H9 (cell line): ENCODE measurements at regions not wholly inside any gene's neighbourhood (a gene's known extent, or its start where the extent isn't known, plus 50 kb on each side); places are given as distances from the start of the nearest gene placed in this dataset.

Source experiments
- DNase-seq: peaks from one replicate; pipeline ENCODE4 v3.0.0-alpha.2; 2017
- H2AFZ ChIP-seq: one replicate; pipeline ENCODE4 v1.6.1; 2013; ENCODE audit warnings: mild to moderate bottlenecking, low read length, control low read depth, moderate library complexity
- H2AK5ac ChIP-seq: 2 replicates; pipeline ENCODE4 v1.6.1; 2013; ENCODE audit warnings: low read length, control low read depth, mixed read lengths; ENCODE audit not compliant: insufficient read length
- H2BK120ac ChIP-seq: one replicate; pipeline ENCODE4 v1.6.1; 2013; ENCODE audit warnings: low read depth, mild to moderate bottlenecking, low read length, control low read depth, inconsistent platforms; ENCODE audit not compliant: poor library complexity, severe bottlenecking
- H2BK12ac ChIP-seq: 2 replicates; pipeline ENCODE4 v1.6.1; 2013; ENCODE audit warnings: low read length, control low read depth, mixed read lengths, low read depth; ENCODE audit not compliant: insufficient read length
- H2BK15ac ChIP-seq: 2 replicates; pipeline ENCODE4 v1.6.1; 2013; ENCODE audit warnings: low read depth, low read length, control low read depth
- H2BK20ac ChIP-seq: one replicate; pipeline ENCODE4 v1.6.1; 2013; ENCODE audit warnings: low read depth, mild to moderate bottlenecking, low read length, control low read depth, inconsistent platforms; ENCODE audit not compliant: poor library complexity, severe bottlenecking
- H2BK5ac ChIP-seq: 2 replicates; pipeline ENCODE4 v1.6.1; 2013; ENCODE audit warnings: low read length, control low read depth, mixed read lengths; ENCODE audit not compliant: insufficient read length
- H3K14ac ChIP-seq: 2 replicates; pipeline ENCODE4 v1.6.1; 2013; ENCODE audit warnings: low read length, control low read depth; ENCODE audit not compliant: insufficient read depth
- H3K18ac ChIP-seq: 2 replicates; pipeline ENCODE4 v1.6.1; 2013; ENCODE audit warnings: low read depth, mild to moderate bottlenecking, mixed read lengths, low read length, control low read depth; ENCODE audit not compliant: insufficient read length
- H3K23ac ChIP-seq: 2 replicates; pipeline ENCODE4 v1.6.1; 2013; ENCODE audit warnings: low read length, control low read depth, mixed read lengths, low read depth; ENCODE audit not compliant: insufficient read length
- H3K23me2 ChIP-seq: 2 replicates; pipeline ENCODE4 v1.6.1; 2013; ENCODE audit warnings: low read depth, mild to moderate bottlenecking, mixed read lengths, low read length, control low read depth; ENCODE audit not compliant: insufficient read length, poor library complexity, severe bottlenecking
- H3K27ac ChIP-seq: 2 replicates; pipeline ENCODE4 v1.5.1; 2013; ENCODE audit warnings: low read length, control low read depth, mixed read lengths, low read depth; ENCODE audit not compliant: insufficient read length
- H3K27me3 ChIP-seq: 2 replicates; pipeline ENCODE4 v1.6.1; 2013; ENCODE audit warnings: low read length, control low read depth, inconsistent platforms; ENCODE audit not compliant: insufficient read depth
- H3K4ac ChIP-seq: 2 replicates; pipeline ENCODE4 v1.6.1; 2013; ENCODE audit warnings: low read depth, mild to moderate bottlenecking, control low read depth, inconsistent platforms, low read length, moderate library complexity
- H3K4me1 ChIP-seq: 2 replicates; pipeline ENCODE4 v1.6.1; 2013; ENCODE audit warnings: low read length, control low read depth, inconsistent platforms; ENCODE audit not compliant: insufficient read depth
- H3K4me2 ChIP-seq: 2 replicates; pipeline ENCODE4 v1.6.1; 2013; ENCODE audit warnings: low read length, control low read depth, mixed read lengths; ENCODE audit not compliant: insufficient read length, insufficient read depth
- H3K56ac ChIP-seq: 2 replicates; pipeline ENCODE4 v1.6.1; 2013; ENCODE audit warnings: low read depth, mild to moderate bottlenecking, mixed read lengths, low read length, control low read depth; ENCODE audit not compliant: insufficient read length
- H3K79me1 ChIP-seq: 2 replicates; pipeline ENCODE4 v1.6.1; 2013; ENCODE audit warnings: low read depth, mild to moderate bottlenecking, moderate library complexity, low read length, control low read depth, inconsistent platforms; ENCODE audit not compliant: insufficient read depth, poor library complexity, severe bottlenecking
- H3K79me2 ChIP-seq: 2 replicates; pipeline ENCODE4 v1.6.1; 2013; ENCODE audit warnings: low read length, control low read depth, inconsistent platforms; ENCODE audit not compliant: insufficient read depth
- H3K9ac ChIP-seq: 2 replicates; pipeline ENCODE4 v1.6.1; 2013; ENCODE audit warnings: low read length, control low read depth, mixed read lengths; ENCODE audit not compliant: insufficient read length; ENCODE audit errors: extremely low read depth
- H3K9me3 ChIP-seq: one replicate; pipeline ENCODE4 v1.6.1; 2013; ENCODE audit warnings: low read depth, low read length, inconsistent platforms; ENCODE audit not compliant: control insufficient read depth
- H3T11ph ChIP-seq: one replicate; pipeline ENCODE4 v1.6.1; 2013; ENCODE audit warnings: mild to moderate bottlenecking, low read length, control low read depth, inconsistent platforms
- H4K20me1 ChIP-seq: one replicate; pipeline ENCODE4 v1.6.1; 2013; ENCODE audit not compliant: control insufficient read depth, insufficient read length, insufficient read depth
- H4K5ac ChIP-seq: 2 replicates; pipeline ENCODE4 v1.6.1; 2013; ENCODE audit warnings: low read depth, mild to moderate bottlenecking, mixed read lengths, low read length, control low read depth; ENCODE audit not compliant: insufficient read length
- H4K8ac ChIP-seq: replicated peaks from 2 replicates; pipeline ENCODE4 v1.6.1; 2013; ENCODE audit warnings: low read length, control low read depth, mixed read lengths, low read depth; ENCODE audit not compliant: insufficient read length
- H4K91ac ChIP-seq: 2 replicates; pipeline ENCODE4 v1.6.1; 2013; ENCODE audit warnings: low read depth, mild to moderate bottlenecking, moderate library complexity, mixed read lengths, low read length, control low read depth; ENCODE audit not compliant: insufficient read length
- H3K27ac Mint-ChIP-seq, 3 experiments: 2 replicates in 2 of 3; 3 replicates in 1 of 3; pipeline ENCODE4 v1.8.0; 2020 to 2021; ENCODE audit warnings: mixed read lengths in 3 of 3, mild to moderate bottlenecking in 1 of 3, moderate library complexity in 1 of 3
- H3K27me3 Mint-ChIP-seq: 2 replicates; pipeline ENCODE4 v1.8.0; 2021; ENCODE audit warnings: low read depth, mild to moderate bottlenecking, moderate library complexity, mixed read lengths
- H3K36me3 Mint-ChIP-seq, 3 experiments: 2 replicates in 2 of 3; 3 replicates in 1 of 3; pipeline ENCODE4 v1.8.0; 2020 to 2021; ENCODE audit warnings: low read depth in 3 of 3, mixed read lengths in 3 of 3; ENCODE audit not compliant: insufficient read depth in 1 of 3
- H3K4me1 Mint-ChIP-seq, 2 experiments: 2 replicates each; pipeline ENCODE4 v1.8.0; 2020; ENCODE audit warnings: mixed read lengths in 2 of 2
- H3K4me3 Mint-ChIP-seq, 2 experiments: 2 replicates in 1 of 2; 3 replicates in 1 of 2; pipeline ENCODE4 v1.8.0; 2020 to 2021; ENCODE audit warnings: mild to moderate bottlenecking in 2 of 2, mixed read lengths in 2 of 2, moderate library complexity in 1 of 2
- H3K9me3 Mint-ChIP-seq, 2 experiments: 2 replicates in 1 of 2; 3 replicates in 1 of 2; pipeline ENCODE4 v1.8.0; 2020; ENCODE audit warnings: mild to moderate bottlenecking in 2 of 2, mixed read lengths in 2 of 2, moderate library complexity in 1 of 2
- CTCF ChIP-seq: fragments of 200-600 bp; sonication (generic); conservative IDR thresholded peaks from 3 replicates; pipeline ENCODE4 v1.8.0; 2021; ENCODE audit warnings: antibody characterized with exemption, mild to moderate bottlenecking
- WGBS: extraction: QIAGEN DNeasy Blood & Tissue Kit; methylation state at CpG from one replicate; pipeline ENCODE4 v1.1.7; 2013; ENCODE audit warnings: missing lambda C conversion rate, low lambda C conversion rate, mixed read lengths; ENCODE audit not compliant: insufficient read length; ENCODE audit errors: extremely low coverage; 5-methylcytosine and 5-hydroxymethylcytosine counted together

GRCh38 chr10:21135023-21135931 lies 238.2 kb upstream of the NEBL start:
- WGBS, result no CpG with 5 or more reads among the region's 10 CpGs
- H3K4me1 ChIP-seq, result no peaks in the 10 kb centered on the region
- H3K27me3 Mint-ChIP-seq, result no peaks in the 10 kb centered on the region; the same call in 1 of the 2 replicates
- H4K5ac ChIP-seq, result no peak overlapping the region
- no peak for DNase-seq
- H3K27me3 ChIP-seq, result no peaks in the 10 kb centered on the region
- peaks cover 13 to 14% of the 10 kb centered on the region in 2 experiments for H3K4me1 Mint-ChIP-seq
- H3K18ac ChIP-seq, result no peak overlapping the region
- H3K79me2 ChIP-seq, result no peaks in the 10 kb centered on the region
- H4K8ac ChIP-seq, result no peak overlapping the region
- H3K36me3 Mint-ChIP-seq, result no peaks in the 10 kb centered on the region
- H2AK5ac ChIP-seq, result no peak overlapping the region
- H2BK20ac ChIP-seq, result no peak overlapping the region
- no peak overlapping the region for H2BK5ac ChIP-seq
- no peaks in the 10 kb centered on the region for H3K23me2 ChIP-seq
- H3K9me3 Mint-ChIP-seq, result no peaks in the 10 kb centered on the region
- H3K23ac ChIP-seq, result no peak overlapping the region
- no peak for TF ChIP-seq CTCF
- no peaks in the 10 kb centered on the region for H3K79me1 ChIP-seq
- no peak overlapping the region for H3K27ac ChIP-seq
- no peak overlapping the region; a peak in 1 of 7 replicates for H3K27ac Mint-ChIP-seq
- no peak overlapping the region for H2BK15ac ChIP-seq
- no peak overlapping the region for H4K91ac ChIP-seq
- no peak overlapping the region for H3T11ph ChIP-seq
- no peaks in the 10 kb centered on the region for H4K20me1 ChIP-seq
- H3K56ac ChIP-seq, result no peak overlapping the region
- H2AFZ ChIP-seq, result no peak overlapping the region
- no peak overlapping the region for H2BK12ac ChIP-seq
- no peak overlapping the region; a peak in 1 of 5 replicates for H3K4me3 Mint-ChIP-seq
- H3K9ac ChIP-seq, result no peak overlapping the region
- no peak overlapping the region for H2BK120ac ChIP-seq
- no peaks in the 10 kb centered on the region for H3K9me3 ChIP-seq
- H3K4me2 ChIP-seq, result no peak overlapping the region
- H3K4ac ChIP-seq, result no peak overlapping the region
- H3K14ac ChIP-seq, result no peak overlapping the region
